MM.1S (cell line): ENCODE measurements at regions not wholly inside any gene's neighbourhood (a gene's known extent, or its start where the extent isn't known, plus 50 kb on each side); places are given as distances from the start of the nearest gene placed in this dataset.

Experiments
- EZH2 ChIP-seq: fragments of 300-600 bp; sonication (generic); optimal IDR thresholded peaks from 2 replicates; pipeline ENCODE3; 2017; ENCODE audit warnings: low read depth, mild to moderate bottlenecking, antibody characterized with exemption, low read length, mixed read lengths
- EZH2phosphoT487 ChIP-seq: fragments of 300-600 bp; sonication (generic); IDR thresholded peaks from 2 replicates; pipeline ENCODE4 v1.6.1; 2018; ENCODE audit warnings: antibody characterized with exemption, low read length
- TF ChIP-seq, protein P1 (sequence below): fragments of 300-600 bp; sonication (generic); IDR thresholded peaks from 2 replicates; pipeline ENCODE4 v1.5.1; 2016; ENCODE audit warnings: antibody characterized with exemption, low read length, mixed read lengths

DNA sequence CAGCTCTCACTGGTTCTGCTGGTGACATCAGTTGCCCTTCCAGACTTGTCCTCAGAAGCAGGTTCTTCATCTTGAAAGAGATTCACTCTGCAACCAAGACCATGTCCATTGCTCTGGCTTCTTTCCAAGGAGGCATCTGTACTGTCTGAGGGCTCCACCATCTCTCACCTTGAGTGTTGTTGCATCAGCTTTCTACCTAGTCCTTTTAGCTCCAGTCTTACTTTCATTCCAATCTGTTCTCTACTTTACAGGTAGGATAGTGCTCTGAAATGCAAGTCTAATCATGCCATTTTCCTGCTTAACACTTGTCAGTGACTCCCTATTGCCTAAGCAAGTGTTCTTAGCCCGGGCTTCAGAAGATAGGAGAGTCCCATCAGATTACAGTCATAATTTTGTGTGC, 117.7 kb downstream of the EN1 start:
- TF ChIP-seq, protein P1, sequence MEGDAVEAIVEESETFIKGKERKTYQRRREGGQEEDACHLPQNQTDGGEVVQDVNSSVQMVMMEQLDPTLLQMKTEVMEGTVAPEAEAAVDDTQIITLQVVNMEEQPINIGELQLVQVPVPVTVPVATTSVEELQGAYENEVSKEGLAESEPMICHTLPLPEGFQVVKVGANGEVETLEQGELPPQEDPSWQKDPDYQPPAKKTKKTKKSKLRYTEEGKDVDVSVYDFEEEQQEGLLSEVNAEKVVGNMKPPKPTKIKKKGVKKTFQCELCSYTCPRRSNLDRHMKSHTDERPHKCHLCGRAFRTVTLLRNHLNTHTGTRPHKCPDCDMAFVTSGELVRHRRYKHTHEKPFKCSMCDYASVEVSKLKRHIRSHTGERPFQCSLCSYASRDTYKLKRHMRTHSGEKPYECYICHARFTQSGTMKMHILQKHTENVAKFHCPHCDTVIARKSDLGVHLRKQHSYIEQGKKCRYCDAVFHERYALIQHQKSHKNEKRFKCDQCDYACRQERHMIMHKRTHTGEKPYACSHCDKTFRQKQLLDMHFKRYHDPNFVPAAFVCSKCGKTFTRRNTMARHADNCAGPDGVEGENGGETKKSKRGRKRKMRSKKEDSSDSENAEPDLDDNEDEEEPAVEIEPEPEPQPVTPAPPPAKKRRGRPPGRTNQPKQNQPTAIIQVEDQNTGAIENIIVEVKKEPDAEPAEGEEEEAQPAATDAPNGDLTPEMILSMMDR, result no peak
- TF ChIP-seq EZH2 (no peak), EZH2phosphoT487 (no peak)
